BE2C (cell line): ENCODE measurements at regions not wholly inside any gene's neighbourhood (a gene's known extent, or its start where the extent isn't known, plus 50 kb on each side); places are given as distances from the start of the nearest gene placed in this dataset.

Experiments used
- DNase-seq: peaks from one replicate; pipeline ENCODE4 v3.0.0-alpha.2; 2020
- H3K27me3 ChIP-seq: fragments of 250-450 bp; sonication (Bioruptor Pico); 2 replicates; pipeline ENCODE4 v1.5.1; 2020; ENCODE audit warnings: mild to moderate bottlenecking
- H3K36me3 ChIP-seq: fragments of 250-450 bp; sonication (Bioruptor Pico); 2 replicates; pipeline ENCODE4 v1.5.1; 2020; ENCODE audit warnings: mild to moderate bottlenecking
- H3K4me1 ChIP-seq: fragments of 250-450 bp; sonication (Bioruptor Pico); 2 replicates; pipeline ENCODE4 v1.5.1; 2020
- H3K4me3 ChIP-seq: 2 replicates; pipeline ENCODE4 v1.5.1; 2011; ENCODE audit warnings: low read depth, low read length
- H3K9me3 ChIP-seq: fragments of 250-450 bp; sonication (Bioruptor Pico); 2 replicates; pipeline ENCODE4 v1.5.1; 2020
- TF ChIP-seq, protein P1 (sequence below): IDR thresholded peaks from 2 replicates; pipeline ENCODE4 v1.5.1; 2012; ENCODE audit warnings: mild to moderate bottlenecking, low read depth, low read length

DNA sequence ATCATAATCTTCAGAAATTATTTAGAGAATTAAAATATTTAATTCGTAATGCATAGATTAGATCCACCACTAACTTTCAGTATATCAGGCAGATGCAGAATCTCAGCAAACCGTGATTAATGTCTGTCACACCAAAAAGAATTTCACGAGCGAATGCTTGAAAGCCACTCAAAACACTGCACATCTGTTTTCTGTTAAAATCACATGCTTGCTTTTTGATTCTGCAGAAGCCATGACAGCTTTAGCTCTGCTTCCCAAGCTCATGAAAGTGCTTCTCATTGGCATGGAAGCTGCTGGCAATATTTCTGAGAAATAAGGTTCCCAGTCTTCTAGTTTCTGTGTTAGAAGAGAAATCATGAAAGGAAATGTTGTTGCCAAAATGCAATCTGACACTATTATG lies 837.8 kb upstream of the LRRN3 start:
- DNase-seq = no peak
- Histone ChIP-seq H3K36me3 (no peaks in the 10 kb centered on the region), H3K4me1 (peaks cover 12% of the 10 kb centered on the region), H3K9me3 (no peaks in the 10 kb centered on the region), H3K27me3 (no peaks in the 10 kb centered on the region), H3K4me3 (no peak overlapping the region)
- TF ChIP-seq, protein P1, sequence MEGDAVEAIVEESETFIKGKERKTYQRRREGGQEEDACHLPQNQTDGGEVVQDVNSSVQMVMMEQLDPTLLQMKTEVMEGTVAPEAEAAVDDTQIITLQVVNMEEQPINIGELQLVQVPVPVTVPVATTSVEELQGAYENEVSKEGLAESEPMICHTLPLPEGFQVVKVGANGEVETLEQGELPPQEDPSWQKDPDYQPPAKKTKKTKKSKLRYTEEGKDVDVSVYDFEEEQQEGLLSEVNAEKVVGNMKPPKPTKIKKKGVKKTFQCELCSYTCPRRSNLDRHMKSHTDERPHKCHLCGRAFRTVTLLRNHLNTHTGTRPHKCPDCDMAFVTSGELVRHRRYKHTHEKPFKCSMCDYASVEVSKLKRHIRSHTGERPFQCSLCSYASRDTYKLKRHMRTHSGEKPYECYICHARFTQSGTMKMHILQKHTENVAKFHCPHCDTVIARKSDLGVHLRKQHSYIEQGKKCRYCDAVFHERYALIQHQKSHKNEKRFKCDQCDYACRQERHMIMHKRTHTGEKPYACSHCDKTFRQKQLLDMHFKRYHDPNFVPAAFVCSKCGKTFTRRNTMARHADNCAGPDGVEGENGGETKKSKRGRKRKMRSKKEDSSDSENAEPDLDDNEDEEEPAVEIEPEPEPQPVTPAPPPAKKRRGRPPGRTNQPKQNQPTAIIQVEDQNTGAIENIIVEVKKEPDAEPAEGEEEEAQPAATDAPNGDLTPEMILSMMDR = no peak

DNA sequence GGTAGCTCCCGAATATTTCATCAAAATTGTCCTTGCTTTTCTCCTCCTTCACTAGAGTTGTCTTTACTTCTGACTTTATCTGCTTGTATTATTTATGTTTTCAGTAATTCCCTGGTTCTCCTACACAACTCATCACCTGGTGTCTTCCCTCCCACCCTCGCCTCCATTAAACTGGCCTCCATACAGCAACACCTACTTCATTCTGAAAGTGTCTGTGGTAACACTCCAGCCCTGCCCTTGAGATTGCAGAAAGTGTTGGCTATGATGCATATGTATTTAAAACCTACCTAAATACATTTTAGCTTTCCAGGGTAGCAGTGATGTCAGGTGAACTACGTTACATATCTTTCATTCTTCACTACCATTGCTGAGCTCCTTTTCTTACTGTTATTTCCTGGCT lies 833.3 kb upstream of the LRRN3 start:
- DNase-seq = no peak
- Histone ChIP-seq H3K36me3 (no peaks in the 10 kb centered on the region), H3K9me3 (no peaks in the 10 kb centered on the region), H3K4me1 (peaks cover 11% of the 10 kb centered on the region), H3K4me3 (no peak overlapping the region), H3K27me3 (no peaks in the 10 kb centered on the region)
- TF ChIP-seq, protein P1 = no peak

DNA sequence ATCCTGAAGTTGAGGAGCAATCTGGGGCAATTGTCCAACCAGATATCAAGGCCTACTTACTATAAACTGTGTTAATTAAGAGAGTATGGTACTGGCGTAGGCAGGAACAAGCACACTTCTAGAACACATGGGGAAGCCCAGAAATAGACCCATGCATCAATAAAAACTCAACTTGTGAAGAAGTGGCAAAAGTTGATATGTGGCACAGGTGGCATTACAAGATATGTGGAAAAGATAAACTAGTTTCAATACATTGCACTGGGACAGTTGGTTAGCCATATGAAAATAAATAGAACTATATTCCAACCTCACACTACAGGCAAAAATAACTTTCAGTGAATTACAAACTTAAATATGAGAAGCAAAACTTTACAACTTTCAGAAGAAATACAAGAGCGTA lies 828.7 kb upstream of the LRRN3 start:
- Histone ChIP-seq H3K36me3 (no peaks in the 10 kb centered on the region), H3K4me1 (peaks cover 18% of the 10 kb centered on the region), H3K27me3 (no peaks in the 10 kb centered on the region), H3K4me3 (no peak overlapping the region), H3K9me3 (no peaks in the 10 kb centered on the region)
- TF ChIP-seq, protein P1 = no peak
- no peak for DNase-seq

DNA sequence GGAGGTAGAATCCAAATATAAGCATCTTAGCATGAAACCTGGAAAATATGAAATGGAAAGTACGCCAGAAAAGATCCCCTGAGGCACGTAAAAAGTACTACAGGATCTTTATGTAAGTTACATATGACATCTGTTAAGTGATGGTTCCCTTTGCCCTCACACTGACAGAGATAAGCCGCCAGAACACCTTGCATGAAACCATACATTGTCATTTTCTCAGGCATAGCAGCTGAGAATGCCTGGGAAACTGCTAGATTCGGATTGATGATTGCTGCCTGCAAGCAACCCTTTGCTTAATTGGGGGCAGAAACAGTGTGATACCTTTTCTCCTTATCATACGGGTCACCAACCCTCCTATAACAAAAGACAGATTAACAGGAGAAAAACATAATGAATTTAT lies 826.6 kb upstream of the LRRN3 start:
- DNase-seq = peak; percentile 59
- TF ChIP-seq, protein P1 = no peak

DNA sequence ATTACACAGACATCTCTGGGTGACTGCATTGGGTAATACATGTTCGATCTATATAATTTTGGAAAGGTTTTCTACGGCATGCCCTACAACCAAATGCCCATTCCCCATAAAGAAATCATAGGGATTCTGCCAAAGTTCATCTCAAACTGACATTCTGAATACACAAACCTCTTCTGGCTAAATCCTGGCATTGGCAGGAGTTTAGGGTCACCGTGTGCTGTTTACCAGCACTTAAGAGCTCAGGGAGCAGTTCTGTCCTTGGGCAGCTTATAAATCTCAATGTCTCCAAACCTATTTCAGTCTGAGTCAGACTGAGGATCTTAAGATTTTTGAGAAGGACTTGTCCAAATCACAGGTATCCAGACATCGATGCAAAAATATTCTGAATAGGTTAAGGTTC lies 809.6 kb upstream of the LRRN3 start:
- H3K4me1 ChIP-seq = peaks cover 10% of the 10 kb centered on the region
- H3K36me3 ChIP-seq = no peaks in the 10 kb centered on the region
- DNase-seq = no peak
- TF ChIP-seq, protein P1 = no peak
- H3K9me3 ChIP-seq = no peaks in the 10 kb centered on the region
- H3K4me3 ChIP-seq = no peak overlapping the region
- H3K27me3 ChIP-seq = no peaks in the 10 kb centered on the region

More for the DNA sequence above, 826.6 kb upstream of the LRRN3 start:
- no peaks in the 10 kb centered on the region for H3K9me3 ChIP-seq
- no peaks in the 10 kb centered on the region for H3K27me3 ChIP-seq
- H3K4me1 ChIP-seq = peaks cover 18% of the 10 kb centered on the region
- H3K4me3 ChIP-seq = no peak overlapping the region
- H3K36me3 ChIP-seq = no peaks in the 10 kb centered on the region

DNA sequence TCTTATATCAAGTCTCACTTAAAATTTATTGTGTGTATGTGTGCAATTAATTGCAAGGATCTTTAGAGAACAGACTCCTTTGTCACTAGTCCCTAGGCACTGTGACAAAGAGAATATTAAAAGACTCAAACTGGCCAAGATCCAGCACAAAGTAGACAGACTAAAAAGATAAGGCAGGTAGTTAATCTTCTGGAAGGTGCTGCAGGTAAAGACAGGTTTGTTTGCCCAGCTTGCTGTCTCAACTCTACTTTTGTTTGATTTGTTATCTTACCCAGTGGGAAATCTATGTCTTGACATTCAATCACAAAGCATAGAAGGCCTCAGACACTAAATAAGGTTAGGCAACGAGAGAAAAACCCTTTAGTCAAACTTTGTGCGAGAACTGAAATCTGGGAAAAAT lies 807.9 kb upstream of the LRRN3 start:
- H3K4me1 ChIP-seq = peaks cover 10% of the 10 kb centered on the region
- TF ChIP-seq, protein P1 = no peak
- no peaks in the 10 kb centered on the region for H3K27me3 ChIP-seq
- H3K9me3 ChIP-seq = no peaks in the 10 kb centered on the region
- H3K36me3 ChIP-seq = no peaks in the 10 kb centered on the region
- no peak for DNase-seq
- no peak overlapping the region for H3K4me3 ChIP-seq
